HepG2 (cell line): ENCODE measurements at regions not wholly inside any gene's neighbourhood (a gene's known extent, or its start where the extent isn't known, plus 50 kb on each side); places are given as distances from the start of the nearest gene placed in this dataset.

Source experiments
- ATAC-seq: fragments of 200-7000 bp; cut with Tn5 transposase; 3 replicates; pipeline ENCODE4 v1.9.1; 2020; ENCODE audit warnings: mild to moderate bottlenecking, moderate library complexity
- BruUV-seq: library from RNA; stranded (reverse); fragments of 400-500 nt; replicated peaks from 2 replicates; lab custom pipeline; 2021; lab: Mats Ljungman, UMichigan
- CTCF ChIA-PET: fragments of 300-600 bp; formaldehyde crosslinking; extraction: SDS; loops from one replicate; lab custom pipeline; 2021; ENCODE audit warnings: low total read pairs, inconsistent platforms, low intra/inter-chr PET ratio; lab: Yijun Ruan, JAX
- POLR2A ChIA-PET: fragments of 350-600 bp; sonication (Branson Sonifier 250); formaldehyde crosslinking; loops from one replicate; lab custom pipeline; 2020; ENCODE audit warnings: antibody characterized with exemption, inconsistent platforms; lab: Yijun Ruan, JAX
- DNase-seq: peaks from one replicate; pipeline ENCODE4 v3.0.0-alpha.2; 2015; ENCODE audit warnings: low spot score
- FAIRE-seq: peaks from 3 replicates; lab custom pipeline; 2011; peaks lifted over from hg19 to GRCh38; lab: Jason Lieb, UNC
- H2AFZ ChIP-seq: one replicate; pipeline ENCODE4 v1.6.1; 2011; ENCODE audit warnings: low read length, inconsistent platforms
- H3K27ac ChIP-seq: fragments of 300-600 bp; 3 replicates; pipeline ENCODE4 v1.8.0; 2011; ENCODE audit warnings: mixed run types, mild to moderate bottlenecking, mixed read lengths, low read length, inconsistent platforms; ENCODE audit not compliant: insufficient read depth; ENCODE audit errors: extremely low read length
- H3K27me3 ChIP-seq, 2 experiments: fragments of 200-600 bp in 1 of 2; 2 replicates in 1 of 2; 3 replicates in 1 of 2; pipeline versions ENCODE4 v1.6.0 to v1.8.0; 2011; ENCODE audit warnings: low read length in 2 of 2, mild to moderate bottlenecking in 2 of 2, moderate library complexity in 2 of 2, inconsistent platforms in 1 of 2; ENCODE audit not compliant: insufficient read depth in 2 of 2, control insufficient read depth in 1 of 2
- H3K36me3 ChIP-seq, 2 experiments: fragments of 200-600 bp in 1 of 2; replicated peaks in 1 of 2; 2 replicates in 1 of 2; 3 replicates in 1 of 2; pipeline versions ENCODE4 v1.5.1 to v1.8.0; 2011; ENCODE audit warnings: low read length in 2 of 2, inconsistent platforms in 1 of 2; ENCODE audit not compliant: insufficient read depth in 2 of 2, control insufficient read depth in 1 of 2
- H3K4me1 ChIP-seq: 2 replicates; pipeline ENCODE4 v1.5.1; 2012; ENCODE audit warnings: low read length, inconsistent platforms; ENCODE audit not compliant: insufficient read depth
- H3K4me2 ChIP-seq: 2 replicates; pipeline ENCODE4 v1.6.0; 2011; ENCODE audit warnings: low read depth, low read length, inconsistent platforms
- H3K4me3 ChIP-seq, 3 experiments: fragments of 200-600 bp in 1 of 3; sonication (generic), shearing (Covaris generic) in 1 of 3; replicated peaks in 1 of 3; 2 replicates each; pipeline ENCODE4 v1.5.1; 2011 to 2016; ENCODE audit warnings: low read length in 3 of 3, inconsistent platforms in 2 of 3, low read depth in 2 of 3, mild to moderate bottlenecking in 2 of 3, control low read depth in 1 of 3, mixed read lengths in 1 of 3; ENCODE audit not compliant: insufficient read depth in 1 of 3
- H3K79me2 ChIP-seq: one replicate; pipeline ENCODE4 v1.6.1; 2011; ENCODE audit warnings: low read length, inconsistent platforms; ENCODE audit not compliant: insufficient read depth
- H3K9ac ChIP-seq: 2 replicates; pipeline ENCODE4 v1.6.0; 2011; ENCODE audit warnings: mild to moderate bottlenecking, low read depth, low read length, inconsistent platforms; ENCODE audit not compliant: insufficient read depth
- H3K9me3 ChIP-seq: 2 replicates; pipeline ENCODE4 v1.5.1; 2012; ENCODE audit warnings: mild to moderate bottlenecking, low read length
- H4K20me1 ChIP-seq: 2 replicates; pipeline ENCODE4 v1.6.0; 2011; ENCODE audit warnings: inconsistent platforms, mild to moderate bottlenecking, low read length, moderate library complexity; ENCODE audit not compliant: insufficient read depth
- DMTF1 ChIP-seq: sonication (generic); formaldehyde crosslinking; IDR thresholded peaks from 2 replicates; pipeline ENCODE4 v1.4.0; 2020; ENCODE audit warnings: mild to moderate bottlenecking, missing genetic modification reagents
- HMG20B ChIP-seq: conservative IDR thresholded peaks from 2 replicates; pipeline ENCODE4 v1.6.1; 2016; ENCODE audit warnings: missing genetic modification reagents, missing compliant biosample characterization
- IRF9 ChIP-seq: sonication (generic); formaldehyde crosslinking; IDR thresholded peaks from 2 replicates; pipeline ENCODE4 v1.8.0; 2022; ENCODE audit warnings: missing genetic modification reagents, mild to moderate bottlenecking, borderline replicate concordance
- RFX3 ChIP-seq: IDR thresholded peaks from 2 replicates; pipeline ENCODE4 v1.6.1; 2016; ENCODE audit warnings: missing biosample characterization, missing genetic modification reagents
- TCF7 ChIP-seq: sonication (generic); IDR thresholded peaks from 2 replicates; pipeline ENCODE4 v1.6.1; 2016; ENCODE audit warnings: antibody characterized with exemption, low read depth
- ZFY ChIP-seq: sonication (generic); formaldehyde crosslinking; IDR thresholded peaks from 2 replicates; pipeline ENCODE4 v1.4.0; 2020; ENCODE audit warnings: missing genetic modification reagents
- ZNF142 ChIP-seq: sonication (generic); formaldehyde crosslinking; IDR thresholded peaks from 2 replicates; pipeline ENCODE4 v1.4.0; 2020; ENCODE audit warnings: missing genetic modification reagents
- ZNF609 ChIP-seq: sonication (generic); formaldehyde crosslinking; IDR thresholded peaks from 2 replicates; pipeline ENCODE4 v1.4.0; 2020; ENCODE audit warnings: mild to moderate bottlenecking, missing genetic modification reagents, borderline replicate concordance
- ZNF629 ChIP-seq: sonication (generic); formaldehyde crosslinking; conservative IDR thresholded peaks from 2 replicates; pipeline ENCODE4 v1.5.0; 2020; ENCODE audit warnings: missing genetic modification reagents
- ZNF7 ChIP-seq: IDR thresholded peaks from 2 replicates; pipeline ENCODE4 v1.6.1; 2016; ENCODE audit warnings: missing biosample characterization, missing genetic modification reagents
- WGBS: methylation state at CpG from one replicate; pipeline ENCODE4 v1.1.6; 2017; ENCODE audit warnings: low lambda C conversion rate; 5-methylcytosine and 5-hydroxymethylcytosine counted together
- in situ Hi-C: cut with HindIII; loops from 2 replicates; pipeline ENCODE4 v1.10.0; 2017; ENCODE audit warnings: low pct_unique_long_range_greater_than_20kb; ENCODE audit not compliant: extremely low pct_ligation_motif_present
- intact Hi-C: fragments of 100-400 bp; cut with micrococcal nuclease; formaldehyde crosslinking; loops from one replicate; pipeline ENCODE4 v1.10.0; 2022; ENCODE audit not compliant: unreplicated experiment

GRCh38 chr11:131290185-131290584, 80.2 kb upstream of the NTM start (continued):
- TF ChIP-seq ZNF609 (CRISPR knock-in tag) (no peak), HMG20B (no peak), RFX3 (CRISPR knock-in tag) (no peak)

- Histone ChIP-seq H3K4me2 (no peak overlapping the region), H3K4me3 (no peak overlapping the region), H3K9me3 (no peaks in the 10 kb centered on the region), H3K27ac (no peak overlapping the region), H3K36me3 (no peaks in the 10 kb centered on the region), H3K79me2 (no peaks in the 10 kb centered on the region), H2AFZ (no peak overlapping the region), H3K27me3 (peaks cover 0 to 58% of the 10 kb centered on the region in 2 experiments; a peak in 3 of 5 replicates), H3K4me1 (no peaks in the 10 kb centered on the region), H3K9ac (no peak overlapping the region), H4K20me1 (no peaks in the 10 kb centered on the region)
- FAIRE-seq (no peak), ATAC-seq (no peak), DNase-seq (no peak)
- in situ Hi-C loops, result no loop called here
- 2% methylated on average over 5 of the region's 5 CpGs for WGBS
- no TSS peak for BruUV-seq
- intact Hi-C loops, result no loop called here
- ChIA-PET CTCF (no interaction called here), POLR2A (no interaction called here)
- TF ChIP-seq ZNF629 (CRISPR knock-in tag) (no peak), TCF7 (no peak), ZNF7 (CRISPR knock-in tag) (no peak), IRF9 (no peak), DMTF1 (CRISPR knock-in tag) (no peak), ZFY (CRISPR knock-in tag) (no peak), ZNF142 (CRISPR knock-in tag) (no peak)
These were observed 74.4 kb upstream of the NTM start for GRCh38 chr11:131295986-131296385.
